B cell (primary cell): ENCODE measurements at regions not wholly inside any gene's neighbourhood (a gene's known extent, or its start where the extent isn't known, plus 50 kb on each side); places are given as distances from the start of the nearest gene placed in this dataset.

Experiments used
- ATAC-seq: fragments of 200-7000 bp; cut with Tn5 transposase; one replicate; pipeline ENCODE4 v1.10.0; 2021; ENCODE audit warnings: low read depth, mild to moderate bottlenecking, moderate number of reproducible peaks, moderate library complexity
- CTCF ChIA-PET: fragments of 350-600 bp; sonication (Branson Sonifier 250); formaldehyde crosslinking; loops from one replicate; lab custom pipeline; 2021; ENCODE audit warnings: antibody characterized with exemption, inconsistent platforms; lab: Charles Lee
- POLR2A ChIA-PET: fragments of 350-600 bp; sonication (Branson Sonifier 250); formaldehyde crosslinking; loops from one replicate; lab custom pipeline; 2021; ENCODE audit warnings: antibody characterized with exemption; lab: Charles Lee
- DNase-seq: peaks from one replicate; pipeline ENCODE4 v3.0.0; 2013
- H2AFZ ChIP-seq: 2 replicates; pipeline ENCODE4 v1.6.1; 2012; ENCODE audit warnings: mild to moderate bottlenecking, low read depth, low read length; ENCODE audit not compliant: insufficient read depth, poor library complexity, severe bottlenecking
- H3K27ac ChIP-seq, 2 donors: 1 replicate in 1 of 2; 2 replicates in 1 of 2; pipeline ENCODE4 v1.5.1; 2012 to 2013; ENCODE audit warnings: low read length in 2 of 2, mild to moderate bottlenecking in 2 of 2, moderate library complexity in 1 of 2
- H3K27me3 ChIP-seq, 4 experiments: fragments of 200-600 bp in 1 of 4; sonication (generic) in 1 of 4; replicated peaks in 1 of 4; 1 replicate in 2 of 4; 2 replicates in 2 of 4; pipeline versions ENCODE4 v1.6.1 to v1.7.0; 2013 to 2016; ENCODE audit warnings: low read length in 3 of 4, mild to moderate bottlenecking in 2 of 4, mixed read lengths in 1 of 4, moderate library complexity in 1 of 4; ENCODE audit not compliant: insufficient read depth in 4 of 4, control insufficient read depth in 3 of 4; ENCODE audit errors: control extremely low read depth in 1 of 4
- H3K36me3 ChIP-seq, 2 experiments: replicated peaks in 1 of 2; 1 replicate in 1 of 2; 2 replicates in 1 of 2; pipeline versions ENCODE4 v1.6.1 to v1.7.1; 2013; ENCODE audit warnings: low read length in 1 of 2; ENCODE audit not compliant: insufficient read depth in 2 of 2, control insufficient read depth in 1 of 2; ENCODE audit errors: control extremely low read depth in 1 of 2, extremely low read depth in 1 of 2
- H3K4me1 ChIP-seq, 2 donors: fragments of 200-600 bp in 1 of 2; sonication (generic) in 1 of 2; 1 replicate in 1 of 2; 2 replicates in 1 of 2; pipeline versions ENCODE4 v1.5.1 to v1.6.1; 2013 to 2017; ENCODE audit warnings: low read length in 2 of 2; ENCODE audit not compliant: control insufficient read depth in 2 of 2, insufficient read depth in 2 of 2
- H3K4me2 ChIP-seq: replicated peaks from 2 replicates; pipeline ENCODE3; 2012; ENCODE audit warnings: mild to moderate bottlenecking, low read depth, low read length; ENCODE audit not compliant: poor library complexity, severe bottlenecking
- H3K4me3 ChIP-seq, 5 experiments: fragments of 200-600 bp in 1 of 5; sonication (generic) in 1 of 5; 1 replicate in 3 of 5; 2 replicates in 2 of 5; pipeline versions ENCODE4 v1.5.1 to v1.7.0; 2011 to 2016; ENCODE audit warnings: low read length in 4 of 5, mild to moderate bottlenecking in 4 of 5, low read depth in 2 of 5, control low read depth in 1 of 5, moderate library complexity in 1 of 5; ENCODE audit not compliant: insufficient read depth in 1 of 5; ENCODE audit errors: control extremely low read depth in 1 of 5, extremely low read depth in 1 of 5
- H3K79me2 ChIP-seq: fragments of 200-600 bp; sonication (generic); one replicate; pipeline ENCODE4 v1.6.0; 2016; ENCODE audit warnings: low read length; ENCODE audit not compliant: control insufficient read depth, insufficient read depth
- H3K9ac ChIP-seq: fragments of 200-600 bp; sonication (generic); 2 replicates; pipeline ENCODE4 v1.6.1; 2017; ENCODE audit warnings: mild to moderate bottlenecking, low read length, moderate library complexity
- H3K9me3 ChIP-seq, 3 donors: one replicate each; pipeline versions ENCODE4 v1.6.1 to v1.7.1; 2013; ENCODE audit warnings: low read length in 2 of 3; ENCODE audit not compliant: control insufficient read depth in 2 of 3, insufficient read depth in 1 of 3; ENCODE audit errors: control extremely low read depth in 1 of 3
- H4K20me1 ChIP-seq: 2 replicates; pipeline ENCODE4 v1.6.0; 2012; ENCODE audit warnings: mild to moderate bottlenecking, low read length; ENCODE audit not compliant: insufficient read depth, control insufficient read depth, poor library complexity, severe bottlenecking
- H3K27ac Mint-ChIP-seq: one replicate; pipeline ENCODE4 v1.8.0; 2021; ENCODE audit warnings: mixed read lengths
- H3K27me3 Mint-ChIP-seq: one replicate; pipeline ENCODE4 v1.8.0; 2021; ENCODE audit warnings: mixed read lengths
- H3K4me1 Mint-ChIP-seq: one replicate; pipeline ENCODE4 v1.8.0; 2021; ENCODE audit warnings: mixed read lengths
- H3K4me3 Mint-ChIP-seq: one replicate; pipeline ENCODE4 v1.8.0; 2021; ENCODE audit warnings: mixed read lengths
- H3K9me3 Mint-ChIP-seq: one replicate; pipeline ENCODE4 v1.8.0; 2022; ENCODE audit warnings: mixed read lengths; ENCODE audit not compliant: insufficient read depth
- CTCF ChIP-seq: fragments of 200-600 bp; IDR thresholded peaks from one replicate; pipeline ENCODE4 v1.8.0; 2022; ENCODE audit warnings: antibody characterized with exemption, mild to moderate bottlenecking
- EZH2 ChIP-seq: IDR thresholded peaks from 2 replicates; pipeline ENCODE4 v1.6.1; 2012; ENCODE audit warnings: borderline replicate concordance, low read depth, mild to moderate bottlenecking, moderate library complexity, low read length; ENCODE audit not compliant: insufficient read depth, poor library complexity, severe bottlenecking
- WGBS: methylation state at CpG from one replicate; pipeline ENCODE4 v1.1.5; 2013; ENCODE audit warnings: missing lambda C conversion rate; ENCODE audit not compliant: insufficient coverage; 5-methylcytosine and 5-hydroxymethylcytosine counted together
- intact Hi-C: fragments of 100-400 bp; cut with micrococcal nuclease; formaldehyde crosslinking; loops from one replicate; pipeline ENCODE4 v1.10.0; 2022

- Histone ChIP-seq H3K4me3 (no peak overlapping the region), H3K4me2 (no peak overlapping the region), H3K9ac (no peak overlapping the region), H4K20me1 (no peaks in the 10 kb centered on the region), H3K9me3 (peaks cover 0 to 4% (median 0%) of the 10 kb centered on the region in 3 donors), H3K36me3 (no peaks in the 10 kb centered on the region), H3K27ac (no peak overlapping the region), H3K79me2 (no peaks in the 10 kb centered on the region), H3K27me3 (no peaks in the 10 kb centered on the region), H2AFZ (no peak overlapping the region), H3K4me1 (no peaks in the 10 kb centered on the region)
- intact Hi-C loops: no loop called here
- no peak for DNase-seq
- Mint-ChIP-seq H3K4me3 (no peak overlapping the region), H3K9me3 (peaks cover 2% of the 10 kb centered on the region), H3K27me3 (no peaks in the 10 kb centered on the region), H3K4me1 (no peaks in the 10 kb centered on the region), H3K27ac (no peak overlapping the region)
- POLR2A ChIA-PET: no interaction called here
- CTCF ChIA-PET: no interaction called here
- no peak for ATAC-seq
- WGBS: no CpG with 5 or more reads among the region's 1 CpG
- TF ChIP-seq CTCF (no peak), EZH2 (no peak)
Observed at GRCh38 chr9:30775236-30775635, 1609.2 kb upstream of the ACO1 start.

DNA sequence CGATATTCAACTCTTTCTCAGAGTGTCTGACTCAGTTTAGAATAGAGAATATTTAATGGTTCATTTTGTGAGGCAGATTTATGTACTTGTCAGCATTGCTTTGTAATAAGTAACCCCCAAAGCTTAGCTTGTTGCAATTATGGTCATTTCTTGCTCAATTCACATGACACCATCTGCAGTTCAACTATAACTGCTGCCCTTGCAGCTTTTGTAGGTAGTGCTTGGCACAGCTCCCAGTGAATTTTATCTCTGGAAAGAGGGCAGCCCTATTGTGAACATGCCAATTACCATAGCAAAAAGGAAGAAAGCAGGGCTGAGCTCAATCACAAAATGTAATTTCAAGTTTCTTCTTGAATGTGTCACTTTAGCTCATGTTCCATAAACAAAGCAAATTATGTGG is 1587.7 kb upstream of the ACO1 start:
- H3K4me3 Mint-ChIP-seq: no peak overlapping the region
- H3K9me3 Mint-ChIP-seq: no peaks in the 10 kb centered on the region
- POLR2A ChIA-PET: no interaction called here
- no peak overlapping the region for H3K4me3 ChIP-seq
- ATAC-seq (no peak), DNase-seq (no peak)
- H3K27me3 ChIP-seq: no peaks in the 10 kb centered on the region
- no peaks in the 10 kb centered on the region for H3K4me1 ChIP-seq
- H3K79me2 ChIP-seq: no peaks in the 10 kb centered on the region
- no peak overlapping the region for H3K27ac ChIP-seq
- no peaks in the 10 kb centered on the region for H4K20me1 ChIP-seq
- H3K9me3 ChIP-seq: peaks cover 0 to 11% (median 0%) of the 10 kb centered on the region in 3 donors
- no peak overlapping the region for H3K9ac ChIP-seq
- CTCF ChIA-PET: no interaction called here
- H3K4me2 ChIP-seq: no peak overlapping the region
- H3K36me3 ChIP-seq: no peaks in the 10 kb centered on the region
- H2AFZ ChIP-seq: no peak overlapping the region
- H3K27me3 Mint-ChIP-seq: no peaks in the 10 kb centered on the region
- no CpG with 5 or more reads among the region's 1 CpG for WGBS
- no peak overlapping the region for H3K27ac Mint-ChIP-seq
- TF ChIP-seq EZH2: no peak
- TF ChIP-seq CTCF: no peak
- H3K4me1 Mint-ChIP-seq: no peaks in the 10 kb centered on the region
- intact Hi-C loops: no loop called here
